PFSK-1 (cell line): ENCODE measurements at regions not wholly inside any gene's neighbourhood (a gene's known extent, or its start where the extent isn't known, plus 50 kb on each side); places are given as distances from the start of the nearest gene placed in this dataset.

ENCODE experiments used
- POLR2AphosphoS5 ChIP-seq: IDR thresholded peaks from 2 replicates; pipeline ENCODE4 v1.6.1; 2012; ENCODE audit warnings: low read depth, mild to moderate bottlenecking, control low read depth, low read length, moderate library complexity
- SIN3A ChIP-seq: IDR thresholded peaks from 2 replicates; pipeline ENCODE4 v1.6.1; 2012; ENCODE audit warnings: mild to moderate bottlenecking, low read length, moderate library complexity, borderline replicate concordance; ENCODE audit not compliant: insufficient read depth
- TAF1 ChIP-seq: IDR thresholded peaks from 2 replicates; pipeline ENCODE4 v1.6.1; 2012; ENCODE audit warnings: low read length, control low read depth, borderline replicate concordance; ENCODE audit not compliant: insufficient read depth

GRCh38 chr13:93029536-93029935, 197.1 kb upstream of the GPC6 start:
- TF ChIP-seq TAF1 (no peak), SIN3A (no peak), POLR2AphosphoS5 (no peak)
